ACC112 (cell line): ENCODE measurements at regions not wholly inside any gene's neighbourhood (a gene's known extent, or its start where the extent isn't known, plus 50 kb on each side); places are given as distances from the start of the nearest gene placed in this dataset.
A peak's percentile ranks its signal among the peaks of the same experiment; 100 is the strongest.
"Not testable (repeated sequence)": the region's sequence is repeated elsewhere in the genome, so short reads cannot be mapped to it uniquely, and the experiment has no call there.

Experiments used
- H2AFZ ChIP-seq: fragments of 200-600 bp; sonication (generic); one replicate; pipeline ENCODE4 v1.6.0; 2017; ENCODE audit warnings: antibody characterized with exemption, low read length; ENCODE audit not compliant: unreplicated experiment
- H3K27ac ChIP-seq: fragments of 200-600 bp; sonication (generic); 2 replicates; pipeline ENCODE4 v1.5.1; 2014; ENCODE audit warnings: low read depth, mild to moderate bottlenecking, antibody characterized with exemption, low read length, moderate library complexity
- H3K27me3 ChIP-seq: fragments of 200-600 bp; sonication (generic); 2 replicates; pipeline ENCODE4 v1.6.1; 2014; ENCODE audit warnings: mild to moderate bottlenecking, antibody characterized with exemption, low read length, moderate library complexity, mixed read lengths; ENCODE audit not compliant: insufficient read depth
- H3K36me3 ChIP-seq: fragments of 200-600 bp; sonication (generic); 2 replicates; pipeline ENCODE4 v1.6.1; 2016; ENCODE audit warnings: mild to moderate bottlenecking, antibody characterized with exemption, low read length, moderate library complexity, mixed read lengths; ENCODE audit not compliant: insufficient read depth
- H3K4me1 ChIP-seq: fragments of 200-600 bp; sonication (generic); one replicate; pipeline ENCODE4 v1.6.1; 2016; ENCODE audit warnings: low read length, mixed read lengths; ENCODE audit not compliant: insufficient read depth, unreplicated experiment, control insufficient read depth
- H3K4me3 ChIP-seq: fragments of 200-600 bp; sonication (generic); 2 replicates; pipeline ENCODE4 v1.5.1; 2014; ENCODE audit warnings: mild to moderate bottlenecking, low read depth, low read length
- H3K79me2 ChIP-seq: fragments of 200-600 bp; sonication (generic); one replicate; pipeline ENCODE4 v1.6.0; 2016; ENCODE audit warnings: low read length; ENCODE audit not compliant: control insufficient read depth, unreplicated experiment, insufficient read depth

- Histone ChIP-seq H3K27me3 (no peaks in the 10 kb centered on the region), H3K4me3 (no peak overlapping the region), H2AFZ (no peak overlapping the region), H3K27ac (no peak overlapping the region), H3K79me2 (no peaks in the 10 kb centered on the region), H3K36me3 (no peaks in the 10 kb centered on the region), H3K4me1 (peaks cover 12% of the 10 kb centered on the region)
Observed at GRCh38 chr6:151683381-151683780, 124.1 kb upstream of the ESR1 start.

GRCh38 chr6:151689499-151690201 lies 117.8 kb upstream of the ESR1 start:
- Histone ChIP-seq H3K4me1 (peaks cover 11% of the 10 kb centered on the region), H3K27ac (peak overlapping the region; percentile 1; the same call in 1 of the 2 replicates), H2AFZ (peak overlapping the region; percentile 82), H3K36me3 (no peaks in the 10 kb centered on the region), H3K4me3 (peak overlapping the region; percentile 79), H3K79me2 (no peaks in the 10 kb centered on the region), H3K27me3 (no peaks in the 10 kb centered on the region)

- Histone ChIP-seq H2AFZ (peak overlapping the region; percentile 82), H3K4me3 (peak overlapping the region; percentile 79), H3K4me1 (peaks cover 11% of the 10 kb centered on the region), H3K79me2 (no peaks in the 10 kb centered on the region), H3K36me3 (no peaks in the 10 kb centered on the region), H3K27me3 (no peaks in the 10 kb centered on the region), H3K27ac (peak overlapping the region; percentile 68)
Observed at GRCh38 chr6:151690303-151690702, 117.2 kb upstream of the ESR1 start.

- Histone ChIP-seq H3K4me1 (peaks cover 11% of the 10 kb centered on the region), H2AFZ (peak overlapping the region; percentile 82)
Observed at GRCh38 chr6:151690768-151691562, 116.5 kb upstream of the ESR1 start.

GRCh38 chr6:151692216-151692615 lies 115.3 kb upstream of the ESR1 start:
- Histone ChIP-seq H2AFZ (peak overlapping the region; percentile 82), H3K4me3 (peak overlapping the region; percentile 79), H3K27me3 (no peaks in the 10 kb centered on the region), H3K27ac (peak overlapping the region; percentile 68; the same call in 1 of the 2 replicates), H3K36me3 (no peaks in the 10 kb centered on the region), H3K4me1 (peaks cover 11% of the 10 kb centered on the region), H3K79me2 (no peaks in the 10 kb centered on the region)

More at GRCh38 chr6:151690768-151691562, 116.5 kb upstream of the ESR1 start:
- Histone ChIP-seq H3K27me3 (no peaks in the 10 kb centered on the region), H3K27ac (peak overlapping the region; percentile 68), H3K4me3 (peak overlapping the region; percentile 79), H3K79me2 (no peaks in the 10 kb centered on the region), H3K36me3 (no peaks in the 10 kb centered on the region)

GRCh38 chr6:151693366-151693765 lies 114.1 kb upstream of the ESR1 start:
- Histone ChIP-seq H3K4me1 (peaks cover 11% of the 10 kb centered on the region), H3K4me3 (no peak overlapping the region)

GRCh38 chr6:151695156-151695555 lies 112.3 kb upstream of the ESR1 start:
- Histone ChIP-seq H2AFZ (no peak overlapping the region), H3K27ac (no peak overlapping the region), H3K79me2 (no peaks in the 10 kb centered on the region), H3K27me3 (no peaks in the 10 kb centered on the region), H3K36me3 (no peaks in the 10 kb centered on the region), H3K4me1 (peaks cover 6% of the 10 kb centered on the region), H3K4me3 (no peak overlapping the region)

More at GRCh38 chr6:151693366-151693765, 114.1 kb upstream of the ESR1 start:
- Histone ChIP-seq H3K36me3 (no peaks in the 10 kb centered on the region), H2AFZ (no peak overlapping the region), H3K27ac (no peak overlapping the region), H3K79me2 (no peaks in the 10 kb centered on the region), H3K27me3 (no peaks in the 10 kb centered on the region)

GRCh38 chr6:151696302-151696701 lies 111.2 kb upstream of the ESR1 start:
- not testable (repeated sequence) for H3K36me3 ChIP-seq, H3K79me2 ChIP-seq, H3K27me3 ChIP-seq, H3K27ac ChIP-seq, H3K4me1 ChIP-seq, H3K4me3 ChIP-seq, H2AFZ ChIP-seq

GRCh38 chr6:151698931-151699700 lies 108.4 kb upstream of the ESR1 start:
- no peaks in the 10 kb centered on the region for H3K79me2 ChIP-seq
- no peak overlapping the region for H2AFZ ChIP-seq
- H3K4me1 ChIP-seq, result no peaks in the 10 kb centered on the region
- no peaks in the 10 kb centered on the region for H3K27me3 ChIP-seq
- no peaks in the 10 kb centered on the region for H3K36me3 ChIP-seq
- no peak overlapping the region for H3K27ac ChIP-seq
- no peak overlapping the region for H3K4me3 ChIP-seq

GRCh38 chr6:151699719-151700118 lies 107.8 kb upstream of the ESR1 start:
- Histone ChIP-seq H3K4me3 (no peak overlapping the region), H3K36me3 (no peaks in the 10 kb centered on the region), H3K4me1 (no peaks in the 10 kb centered on the region), H3K27ac (no peak overlapping the region), H3K79me2 (no peaks in the 10 kb centered on the region), H3K27me3 (no peaks in the 10 kb centered on the region), H2AFZ (no peak overlapping the region)
